Prostate gland (tissue), 2 donors: ENCODE measurements at regions not wholly inside any gene's neighbourhood (a gene's known extent, or its start where the extent isn't known, plus 50 kb on each side); places are given as distances from the start of the nearest gene placed in this dataset.
"Not testable (repeated sequence)": the region's sequence is repeated elsewhere in the genome, so short reads cannot be mapped to it uniquely, and the experiment has no call there.

Experiments used
- CTCF ChIP-seq, 4 experiments: fragments of 200-600 bp in 2 of 4; fragments of 450-650 bp in 2 of 4; sonication (generic) in 2 of 4; IDR thresholded peaks; 1 replicate in 3 of 4; 2 replicates in 1 of 4; pipeline ENCODE4 v1.5.1; 2016 to 2019; ENCODE audit warnings: antibody characterized with exemption in 4 of 4, mild to moderate bottlenecking in 2 of 4, moderate library complexity in 2 of 4
- POLR2A ChIP-seq: fragments of 450-650 bp; IDR thresholded peaks from one replicate; pipeline ENCODE4 v1.6.1; 2016; ENCODE audit warnings: antibody characterized with exemption, mild to moderate bottlenecking
- POLR2AphosphoS5 ChIP-seq: sonication (generic); formaldehyde crosslinking; IDR thresholded peaks from one replicate; pipeline ENCODE4 v1.6.1; 2017; ENCODE audit warnings: antibody characterized with exemption

DNA sequence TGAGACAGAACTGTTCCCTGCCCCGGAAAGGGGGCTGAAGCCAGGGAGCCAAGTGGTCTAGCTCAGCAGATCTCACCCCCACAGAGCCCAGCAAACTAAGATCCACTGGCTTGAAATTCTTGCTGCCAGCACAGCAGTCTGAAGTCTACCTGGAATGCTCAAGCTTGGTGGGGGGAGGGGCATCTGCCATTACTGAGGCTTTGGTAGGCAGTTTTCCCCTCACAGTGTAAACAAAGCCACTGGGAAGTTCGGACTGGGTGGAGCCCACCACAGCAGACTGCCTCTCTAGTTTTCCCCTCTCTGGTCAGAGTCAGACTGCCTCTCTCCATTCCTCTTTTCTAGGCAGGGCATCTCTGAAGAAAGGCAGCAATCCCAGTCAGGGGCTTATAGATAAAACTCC is 68.5 kb upstream of the MAN1A1 start:
- TF ChIP-seq POLR2AphosphoS5; CTCF (IDR thresholded peaks at IDR 0.05); POLR2A: not testable (repeated sequence)
